HT1080 (cell line): ENCODE measurements at regions not wholly inside any gene's neighbourhood (a gene's known extent, or its start where the extent isn't known, plus 50 kb on each side); places are given as distances from the start of the nearest gene placed in this dataset.
"Not testable (repeated sequence)": the region's sequence is repeated elsewhere in the genome, so short reads cannot be mapped to it uniquely, and the experiment has no call there.

Experiments
- DNase-seq: peaks from one replicate; pipeline ENCODE4 v3.0.0-alpha.2; 2015; ENCODE audit warnings: low read depth

GRCh38 chr7:120156476-120156875 lies 116.5 kb upstream of the KCND2 start:
- DNase-seq, result no peak

GRCh38 chr7:120160166-120160565 lies 112.8 kb upstream of the KCND2 start:
- no peak for DNase-seq

DNA sequence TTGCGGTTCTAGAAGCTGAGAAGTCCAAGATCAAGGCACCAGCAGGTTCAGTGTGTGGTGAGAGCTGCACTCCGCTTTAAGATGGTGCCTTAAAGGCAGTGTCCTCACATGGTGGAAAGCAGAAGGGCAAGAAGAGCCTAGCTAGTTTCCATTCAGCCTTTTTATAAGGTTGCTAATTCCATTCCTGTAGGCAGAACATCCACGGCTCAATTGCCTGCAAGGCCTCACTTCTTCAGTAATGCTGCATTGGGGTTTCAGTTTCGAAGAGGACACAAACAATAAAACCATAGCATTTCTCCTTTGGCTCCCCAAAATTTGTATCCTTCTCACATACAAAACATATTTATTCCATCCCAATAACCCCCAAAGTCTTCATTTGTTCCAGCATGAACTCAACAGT lies 109.5 kb upstream of the KCND2 start:
- no peak for DNase-seq

GRCh38 chr7:120165227-120165626 lies 107.7 kb upstream of the KCND2 start:
- no peak for DNase-seq

- DNase-seq, result no peak
Observed at GRCh38 chr7:120168066-120168465, 104.9 kb upstream of the KCND2 start.

DNA sequence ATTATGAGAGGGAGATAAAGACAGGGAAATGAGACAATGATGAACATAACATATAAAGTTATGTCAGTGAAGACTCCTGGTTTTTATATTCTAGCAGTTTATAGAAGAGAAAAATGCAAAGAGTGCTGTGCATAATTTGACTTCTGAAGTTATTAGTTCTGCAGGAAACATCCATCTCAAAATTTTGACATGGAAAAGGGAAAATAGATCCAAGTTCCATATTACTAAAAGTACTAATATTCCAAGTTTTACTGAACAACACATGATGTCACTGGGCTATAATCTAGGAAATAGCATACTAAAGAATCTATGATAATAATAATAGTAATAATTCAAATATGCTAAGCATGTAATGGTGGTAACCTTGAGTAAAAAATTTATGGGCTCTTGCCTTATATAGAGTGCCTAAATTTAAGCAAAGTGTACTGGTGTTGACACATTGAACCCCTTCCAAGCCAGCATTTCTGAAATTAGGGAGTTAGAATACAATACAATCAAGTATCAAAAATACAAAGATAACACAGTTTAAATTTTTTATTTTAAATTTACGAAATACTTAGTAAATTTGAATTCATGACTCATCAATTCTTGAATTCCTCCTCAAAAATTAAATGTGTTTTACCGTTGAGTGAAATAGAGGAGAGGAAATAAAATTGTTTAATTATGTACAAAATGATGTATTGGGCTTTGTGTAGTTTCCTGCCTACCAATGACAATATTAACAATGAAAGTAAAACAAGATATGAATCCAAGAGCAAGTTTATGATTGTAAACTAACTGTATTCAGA lies 102.8 kb upstream of the KCND2 start:
- no peak for DNase-seq

DNA sequence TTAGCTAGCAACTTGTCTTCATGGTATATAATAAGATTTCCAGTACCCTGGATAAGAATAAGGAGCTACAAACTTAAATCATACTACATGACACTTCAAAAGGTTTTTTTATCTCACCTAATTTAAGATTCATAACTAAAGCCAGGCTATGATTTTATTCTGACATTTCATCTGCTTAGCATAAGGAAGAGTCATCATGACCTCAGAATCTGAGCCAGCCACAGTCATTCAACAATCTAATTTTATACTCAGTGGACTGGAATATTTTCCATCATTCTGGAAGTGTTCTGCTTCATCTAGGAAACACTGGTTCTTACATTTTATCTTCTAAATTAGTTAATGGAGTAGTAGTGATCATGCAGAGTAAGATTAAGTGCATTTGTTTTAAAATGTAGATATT lies 102.1 kb upstream of the KCND2 start:
- no peak for DNase-seq

DNA sequence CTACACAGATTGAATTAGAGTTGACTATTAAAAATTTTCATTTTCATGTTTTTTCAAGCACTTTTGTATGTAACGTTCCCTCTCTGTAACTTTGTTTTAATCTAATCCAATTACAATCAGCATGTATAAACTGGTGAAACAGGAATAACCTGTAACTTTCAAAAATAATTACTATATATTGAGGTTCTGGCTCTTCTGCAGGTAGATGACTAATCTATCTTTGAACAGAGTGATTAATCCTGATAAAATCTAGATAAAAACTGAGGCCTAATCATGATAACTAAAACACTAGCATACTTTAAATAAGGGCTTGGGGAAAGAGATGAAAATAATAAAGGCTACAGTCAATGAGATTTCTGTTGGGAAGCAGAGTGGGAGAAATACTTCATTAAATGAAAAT lies 101.6 kb upstream of the KCND2 start:
- no peak for DNase-seq

DNA sequence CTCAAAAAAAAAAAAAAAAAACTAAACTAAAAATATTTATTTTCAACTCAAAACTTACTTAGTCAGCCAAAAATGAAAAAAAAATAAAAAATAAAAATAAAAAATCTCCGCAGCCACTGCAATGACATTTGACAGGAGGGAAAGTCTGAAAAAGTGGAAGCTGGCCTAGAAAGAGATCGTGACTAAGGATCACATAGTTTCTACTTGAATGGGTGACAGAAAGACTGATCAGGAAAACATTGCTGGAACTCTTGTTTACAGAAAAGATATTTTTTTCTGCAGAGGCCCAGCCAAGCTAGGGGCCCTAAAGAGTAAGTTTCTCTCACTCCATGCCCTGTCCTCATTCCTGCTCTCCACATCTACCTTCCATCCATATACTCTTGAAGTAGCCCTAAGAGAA lies 92.8 kb upstream of the KCND2 start:
- no peak for DNase-seq

- DNase-seq, result no peak
Observed at GRCh38 chr7:120181499-120181898, 91.5 kb upstream of the KCND2 start.

DNA sequence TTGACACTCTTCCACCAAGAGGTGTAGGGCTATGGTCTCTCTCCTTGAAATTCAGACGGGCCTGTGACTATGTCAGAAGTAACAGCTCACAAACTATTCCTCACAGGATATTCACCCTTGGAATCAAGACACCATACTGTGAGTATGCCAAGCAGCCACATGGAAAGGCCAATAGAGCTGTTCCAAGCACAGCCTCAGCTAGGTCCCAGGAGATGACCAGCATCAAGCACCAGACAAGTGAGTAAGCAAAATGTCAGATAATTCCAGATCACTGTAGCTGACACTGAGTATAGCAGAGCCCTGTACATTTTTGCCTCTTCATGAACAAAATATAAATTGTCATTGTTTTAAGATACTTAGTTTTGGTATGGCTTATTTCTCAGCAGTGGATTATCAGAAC lies 88.1 kb upstream of the KCND2 start:
- no peak for DNase-seq

- no peak for DNase-seq
Observed at GRCh38 chr7:120185940-120186682, 86.9 kb upstream of the KCND2 start.

- DNase-seq, result no peak
Observed at GRCh38 chr7:120186688-120187087, 86.3 kb upstream of the KCND2 start.

GRCh38 chr7:120189623-120190022 lies 83.4 kb upstream of the KCND2 start:
- no peak for DNase-seq

- no peak for DNase-seq
Observed at GRCh38 chr7:120190109-120190508, 82.9 kb upstream of the KCND2 start.

DNA sequence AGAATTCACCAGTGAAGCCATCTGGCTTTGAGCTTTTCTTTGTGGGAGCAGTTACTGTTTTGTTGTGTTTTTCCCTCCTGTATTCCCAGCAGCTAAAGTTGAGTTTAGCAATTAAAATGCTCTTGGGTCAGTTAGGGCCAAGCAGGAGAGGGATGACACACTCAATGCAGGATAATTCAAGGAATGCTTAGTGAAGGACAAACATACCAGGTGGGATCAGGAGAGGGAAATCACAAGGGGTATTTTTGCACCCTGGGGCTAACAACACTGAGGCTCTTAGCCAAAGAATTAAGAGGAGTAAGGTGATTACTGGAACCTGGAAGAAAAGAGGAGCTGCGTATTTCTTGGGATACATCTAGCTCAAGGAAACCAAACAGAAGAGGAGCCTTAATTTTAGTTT lies 82.4 kb upstream of the KCND2 start:
- DNase-seq, result no peak

DNA sequence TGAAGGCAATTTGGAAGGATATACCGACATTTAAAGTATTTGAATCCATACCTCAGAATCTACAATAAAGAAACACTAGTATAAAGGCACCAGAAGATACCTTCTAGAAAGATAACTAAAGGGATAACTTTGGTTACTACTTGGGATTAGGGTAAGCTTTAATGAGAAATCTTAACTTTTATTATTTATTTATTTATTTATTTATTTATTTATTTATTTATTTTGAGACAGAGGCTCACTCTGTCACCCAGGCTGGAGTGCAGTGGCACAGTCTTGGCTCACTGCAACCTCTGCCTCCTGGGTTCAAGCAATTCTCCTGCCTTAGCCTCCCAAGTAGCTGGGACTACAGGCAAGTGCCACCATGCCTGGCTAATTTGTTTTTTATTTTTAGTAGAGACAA lies 81.6 kb upstream of the KCND2 start:
- not testable (repeated sequence) for DNase-seq

GRCh38 chr7:120201290-120201689 lies 71.7 kb upstream of the KCND2 start:
- no peak for DNase-seq

GRCh38 chr7:120205101-120205500 lies 67.9 kb upstream of the KCND2 start:
- DNase-seq, result no peak

DNA sequence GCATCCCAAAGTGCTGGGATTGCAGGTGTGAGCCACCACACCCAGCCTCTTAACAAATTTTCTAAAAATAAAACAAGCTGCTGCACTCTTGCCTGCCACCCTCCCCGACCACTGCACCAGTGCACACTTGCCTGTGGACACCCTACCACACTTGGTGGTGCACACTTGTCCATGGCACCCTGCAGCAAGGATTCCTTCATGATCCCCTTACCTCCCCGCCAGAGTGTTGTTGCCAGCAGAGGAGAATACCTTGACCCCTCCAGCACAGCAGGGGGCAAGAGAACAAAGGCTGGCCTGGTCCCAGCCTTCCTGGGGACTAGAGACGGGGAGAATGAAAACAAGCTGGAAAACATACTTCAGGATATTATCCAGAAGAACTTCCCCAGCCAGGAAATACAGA lies 65.9 kb upstream of the KCND2 start:
- DNase-seq, result no peak

- DNase-seq, result no peak
Observed at GRCh38 chr7:120215654-120216053, 57.3 kb upstream of the KCND2 start.

- DNase-seq, result no peak
Observed at GRCh38 chr7:120216947-120217346, 56.0 kb upstream of the KCND2 start.

DNA sequence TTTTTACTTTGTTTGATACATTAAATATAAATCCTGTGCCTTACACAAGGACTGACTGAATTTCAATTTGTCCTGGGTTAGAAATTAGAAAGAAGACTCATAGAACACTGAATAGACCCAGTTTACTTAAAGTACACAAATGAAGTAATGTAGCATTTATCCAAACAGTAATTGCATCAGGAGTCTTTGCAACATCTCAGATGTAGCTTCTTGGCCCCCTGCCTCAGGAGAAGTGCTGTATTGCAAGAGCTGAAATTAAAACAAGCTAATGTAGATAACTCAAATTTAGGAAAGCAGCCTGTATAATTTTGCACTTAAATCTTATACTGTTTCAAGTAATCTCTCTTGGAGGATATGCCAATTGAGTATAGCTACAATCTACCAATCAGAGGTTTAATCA lies 54.3 kb upstream of the KCND2 start:
- no peak for DNase-seq
